ENCODE measurements at regions not wholly inside any gene's neighbourhood (a gene's known extent, or its start where the extent isn't known, plus 50 kb on each side); places are given as distances from the start of the nearest gene placed in this dataset.

DNA sequence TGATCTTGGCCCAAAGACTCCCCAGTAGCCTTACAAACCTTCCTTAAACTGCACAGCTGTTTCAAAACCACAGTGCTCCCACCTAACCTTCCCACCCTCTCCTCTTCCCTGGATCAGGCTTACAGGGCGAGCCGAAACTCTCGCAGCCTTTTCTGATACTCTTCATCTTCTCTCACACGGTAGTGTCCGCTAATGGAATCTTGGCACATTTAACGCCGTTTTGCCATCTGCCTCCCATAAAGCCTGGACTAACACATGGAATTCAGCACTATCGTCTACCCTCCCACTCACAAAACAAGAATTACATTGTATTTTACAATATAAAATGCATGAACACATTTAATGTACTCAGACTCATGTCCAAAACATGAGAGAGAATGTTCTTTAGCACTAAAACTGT is 135.9 kb downstream of the RAP2A start:
- H3K9me3 ChIP-seq (replicated peaks in 1 of 11): no peaks in the 10 kb centered on the region
- H3K27ac ChIP-seq: no peak overlapping the region
- no peaks in the 10 kb centered on the region for H3K27me3 ChIP-seq
- no peak overlapping the region for H3K4me2 ChIP-seq
- TF ChIP-seq Cebpa-rat (IDR thresholded peaks at IDR 0.05): no peak
- no peaks in the 10 kb centered on the region for H3K36me3 ChIP-seq
- no peaks in the 10 kb centered on the region for H4K20me1 ChIP-seq
- no peak overlapping the region for H3K9ac ChIP-seq
- H3K4me1 ChIP-seq: peaks cover 0 to 23% (median 0%) of the 10 kb centered on the region in 10 experiments; a peak in 9 of 20 replicates
- no peak overlapping the region for H3K4me3 ChIP-seq

DNA sequence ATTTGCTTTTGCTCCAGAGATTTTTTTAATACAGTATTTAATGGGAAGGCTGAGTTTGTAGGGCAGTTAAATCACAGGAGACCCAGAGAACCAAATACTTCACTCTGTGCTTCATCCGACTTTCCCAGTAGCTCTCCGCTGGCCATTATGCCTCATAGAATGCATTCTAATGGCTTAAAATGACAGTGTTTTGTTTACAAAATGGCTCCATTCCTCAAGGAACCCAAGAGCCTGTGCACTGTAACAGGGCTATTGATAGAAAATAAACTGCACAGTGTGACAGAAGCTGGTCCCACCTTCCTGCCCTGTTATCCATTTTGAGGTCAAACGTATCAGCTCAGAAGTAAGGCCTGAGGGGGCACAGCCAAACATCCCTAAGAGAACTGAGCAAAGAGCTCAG is 136.5 kb downstream of the RAP2A start:
- Histone ChIP-seq H4K20me1 (no peaks in the 10 kb centered on the region), H3K27ac (no peak overlapping the region), H3K9ac (no peak overlapping the region), H3K27me3 (no peaks in the 10 kb centered on the region), H3K4me1 (peaks cover 0 to 23% (median 0%) of the 10 kb centered on the region in 10 experiments; a peak in 9 of 20 replicates), H3K4me3 (no peak overlapping the region), H3K4me2 (no peak overlapping the region), H3K36me3 (no peaks in the 10 kb centered on the region), H3K9me3 (replicated peaks in 1 of 11) (no peaks in the 10 kb centered on the region)
- TF ChIP-seq Cebpa-rat (IDR thresholded peaks at IDR 0.05): no peak

DNA sequence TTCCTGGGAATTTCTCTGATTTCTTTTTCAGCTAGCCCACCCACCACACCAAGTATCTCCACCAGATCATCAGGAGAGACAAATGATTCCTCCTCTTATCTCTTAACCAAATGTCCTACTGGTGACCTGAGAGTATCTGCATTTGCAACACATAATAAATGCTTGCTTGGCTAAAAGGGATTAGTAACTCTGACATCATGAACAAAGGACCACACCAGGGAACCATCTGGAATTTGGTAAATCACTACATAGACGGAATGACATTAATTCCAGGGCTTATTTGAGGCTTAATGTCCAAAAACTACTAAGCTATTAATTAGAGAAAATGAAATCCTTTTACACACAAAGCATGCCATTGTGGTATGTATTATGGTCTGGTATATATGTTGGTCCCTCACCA is 139.0 kb downstream of the RAP2A start:
- Histone ChIP-seq H3K4me3 (no peak overlapping the region), H3K4me2 (no peak overlapping the region), H3K4me1 (peaks cover 0 to 9% (median 0%) of the 10 kb centered on the region in 10 experiments; a peak in 9 of 20 replicates), H3K9ac (no peak overlapping the region), H3K27ac (no peak overlapping the region), H3K36me3 (no peaks in the 10 kb centered on the region), H3K27me3 (no peaks in the 10 kb centered on the region), H4K20me1 (no peaks in the 10 kb centered on the region), H3K9me3 (replicated peaks in 1 of 11) (no peaks in the 10 kb centered on the region)
- no peak for TF ChIP-seq Cebpa-rat (IDR thresholded peaks at IDR 0.05)

DNA sequence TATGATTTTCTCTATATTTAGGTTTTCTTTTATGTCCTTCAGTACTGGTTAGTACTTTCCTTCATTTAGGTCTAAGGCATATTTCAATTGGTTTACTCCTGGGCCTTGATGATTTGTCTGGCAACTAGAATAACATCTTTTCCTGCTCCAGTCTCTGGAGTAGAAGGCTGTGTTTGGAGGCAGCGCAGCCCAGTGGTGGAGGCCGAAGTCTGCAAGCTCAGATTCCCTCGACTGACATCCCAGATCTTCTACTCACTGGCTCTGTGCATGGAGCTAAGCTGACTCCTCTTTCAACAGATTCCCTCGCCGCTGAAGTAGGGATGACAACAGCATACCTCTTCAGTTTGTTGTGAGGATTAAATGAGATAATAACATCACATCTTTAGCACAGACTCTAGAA is 141.0 kb downstream of the RAP2A start:
- Histone ChIP-seq H3K4me2 (no peak overlapping the region), H4K20me1 (no peaks in the 10 kb centered on the region), H3K36me3 (no peaks in the 10 kb centered on the region), H3K4me3 (no peak overlapping the region), H3K27me3 (no peaks in the 10 kb centered on the region), H3K4me1 (no peaks in the 10 kb centered on the region), H3K27ac (no peak overlapping the region), H3K9ac (no peak overlapping the region), H3K9me3 (replicated peaks in 1 of 11) (no peaks in the 10 kb centered on the region)
- TF ChIP-seq Cebpa-rat (IDR thresholded peaks at IDR 0.05): no peak

DNA sequence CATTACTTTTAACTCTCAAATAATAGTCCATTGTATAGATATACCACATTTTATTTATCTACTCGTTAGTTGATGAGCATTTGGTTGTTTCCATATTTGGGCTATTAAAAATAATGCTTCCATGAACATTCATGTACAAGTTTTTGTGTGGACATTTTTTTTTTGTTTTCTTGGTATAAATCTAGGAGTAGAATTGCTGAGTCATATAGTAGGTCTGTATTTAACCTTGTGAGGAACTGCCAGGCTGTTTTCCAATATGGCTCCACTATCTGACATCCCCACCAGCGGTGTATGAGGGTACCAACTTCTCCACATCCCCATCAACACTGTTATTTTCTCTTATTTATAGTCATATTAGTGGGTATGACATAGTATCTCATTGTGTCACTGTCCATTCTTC is 143.1 kb downstream of the RAP2A start:
- Histone ChIP-seq H3K27me3 (no peaks in the 10 kb centered on the region), H4K20me1 (no peaks in the 10 kb centered on the region), H3K4me1 (peaks cover 0 to 7% (median 0%) of the 10 kb centered on the region in 10 experiments; a peak in 6 of 20 replicates), H3K9ac (no peak overlapping the region), H3K4me3 (no peak overlapping the region), H3K27ac (no peak overlapping the region), H3K9me3 (replicated peaks in 1 of 11) (no peaks in the 10 kb centered on the region), H3K36me3 (no peaks in the 10 kb centered on the region), H3K4me2 (no peak overlapping the region)
- no peak for TF ChIP-seq Cebpa-rat (IDR thresholded peaks at IDR 0.05)

GRCh38 chr13:97582170-97582569 is 148.2 kb downstream of the RAP2A start:
- Histone ChIP-seq H3K27me3 (no peaks in the 10 kb centered on the region), H3K27ac (peak overlapping the region in 3 of 11 experiments; percentile 1 to 19 (median 1); a peak in 1 of 22 replicates), H4K20me1 (no peaks in the 10 kb centered on the region), H3K4me3 (no peak overlapping the region), H3K36me3 (no peaks in the 10 kb centered on the region), H3K4me2 (peak overlapping the region in 4 of 11 experiments; percentile 19 to 60 (median 40); a peak in 6 of 22 replicates), H3K4me1 (peaks cover 0 to 14% (median 0%) of the 10 kb centered on the region in 10 experiments; a peak in 6 of 20 replicates), H3K9me3 (replicated peaks in 1 of 11) (peaks cover 0 to 5% (median 0%) of the 10 kb centered on the region in 11 experiments; a peak in 1 of 22 replicates), H3K9ac (no peak overlapping the region)
- no peak for TF ChIP-seq Cebpa-rat (IDR thresholded peaks at IDR 0.05)

GRCh38 chr13:97583907-97584497 is 150.0 kb downstream of the RAP2A start:
- H3K4me2 ChIP-seq: peak overlapping the region in 1 of 11 experiments; percentile 5; a peak in 1 of 22 replicates
- no peak overlapping the region for H3K27ac ChIP-seq
- H4K20me1 ChIP-seq: no peaks in the 10 kb centered on the region
- H3K27me3 ChIP-seq: no peaks in the 10 kb centered on the region
- H3K9ac ChIP-seq: no peak overlapping the region
- no peak overlapping the region for H3K4me3 ChIP-seq
- no peak for TF ChIP-seq Cebpa-rat (IDR thresholded peaks at IDR 0.05)
- H3K4me1 ChIP-seq: peaks cover 0 to 14% (median 0%) of the 10 kb centered on the region in 10 experiments; a peak in 6 of 20 replicates
- peaks cover 0 to 5% (median 0%) of the 10 kb centered on the region in 11 experiments; a peak in 1 of 22 replicates for H3K9me3 ChIP-seq (replicated peaks in 1 of 11)
- H3K36me3 ChIP-seq: no peaks in the 10 kb centered on the region

GRCh38 chr13:97586941-97587340 is 153.0 kb downstream of the RAP2A start:
- Histone ChIP-seq H3K36me3 (no peaks in the 10 kb centered on the region), H3K9ac (no peak overlapping the region), H3K9me3 (replicated peaks in 1 of 11) (peaks cover 0 to 5% (median 0%) of the 10 kb centered on the region in 11 experiments; a peak in 1 of 22 replicates), H3K27ac (no peak overlapping the region), H3K27me3 (no peaks in the 10 kb centered on the region), H4K20me1 (no peaks in the 10 kb centered on the region), H3K4me1 (peaks cover 0 to 8% (median 0%) of the 10 kb centered on the region in 10 experiments; a peak in 6 of 20 replicates), H3K4me2 (no peak overlapping the region), H3K4me3 (no peak overlapping the region)
- no peak for TF ChIP-seq Cebpa-rat (IDR thresholded peaks at IDR 0.05)

DNA sequence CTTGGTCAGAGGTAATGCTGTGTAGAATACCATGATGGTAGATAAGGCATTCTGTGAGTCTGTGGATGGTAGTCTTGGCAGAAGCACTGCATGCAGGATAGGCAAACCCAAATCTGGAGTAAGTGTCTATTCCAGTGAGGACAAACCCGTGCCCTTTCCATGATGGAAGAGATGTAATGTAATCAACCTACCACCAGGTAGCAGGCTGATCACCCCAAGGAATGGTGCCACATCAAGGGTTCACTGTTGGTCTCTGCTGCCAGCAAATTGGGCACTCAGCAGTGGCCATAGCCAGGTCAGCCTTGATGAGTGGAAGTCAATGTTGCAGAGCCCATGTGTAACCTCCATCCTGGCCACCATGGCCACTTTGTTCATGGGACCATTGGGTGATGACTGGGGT is 155.0 kb downstream of the RAP2A start:
- Histone ChIP-seq H3K9ac (no peak overlapping the region), H3K4me2 (no peak overlapping the region), H3K27ac (no peak overlapping the region), H3K27me3 (no peaks in the 10 kb centered on the region), H3K4me1 (no peaks in the 10 kb centered on the region), H3K9me3 (replicated peaks in 1 of 11) (0 out of 22 replicates have a peak, but pooled peaks cover 0 to 3% (median 0%) of the 10 kb centered on the region in 11 experiments), H3K4me3 (no peak overlapping the region), H4K20me1 (no peaks in the 10 kb centered on the region), H3K36me3 (no peaks in the 10 kb centered on the region)
- no peak for TF ChIP-seq Cebpa-rat (IDR thresholded peaks at IDR 0.05)

Data from BLaER1 treated with 17β-estradiol and CSF1 and Interleukin-3, amounts not matched to agents 10 nM and 100 nM (cell line).